A673 (cell line): ENCODE measurements at regions not wholly inside any gene's neighbourhood (a gene's known extent, or its start where the extent isn't known, plus 50 kb on each side); places are given as distances from the start of the nearest gene placed in this dataset.

ENCODE experiments used
- EZH2 ChIP-seq: fragments of 200-600 bp; sonication (generic); IDR thresholded peaks from 2 replicates; pipeline ENCODE4 v1.6.1; 2017; ENCODE audit warnings: borderline replicate concordance, low read depth, mild to moderate bottlenecking, mixed read lengths, antibody characterized with exemption, low read length; ENCODE audit not compliant: poor library complexity, severe bottlenecking
- TF ChIP-seq, protein P1 (sequence below): fragments of 300-800, 200-600 bp; sonication (generic); conservative IDR thresholded peaks from 2 replicates; pipeline ENCODE4 v1.5.1; 2017; ENCODE audit warnings: low read depth, mild to moderate bottlenecking, antibody characterized with exemption, low read length, moderate library complexity, mixed read lengths

DNA sequence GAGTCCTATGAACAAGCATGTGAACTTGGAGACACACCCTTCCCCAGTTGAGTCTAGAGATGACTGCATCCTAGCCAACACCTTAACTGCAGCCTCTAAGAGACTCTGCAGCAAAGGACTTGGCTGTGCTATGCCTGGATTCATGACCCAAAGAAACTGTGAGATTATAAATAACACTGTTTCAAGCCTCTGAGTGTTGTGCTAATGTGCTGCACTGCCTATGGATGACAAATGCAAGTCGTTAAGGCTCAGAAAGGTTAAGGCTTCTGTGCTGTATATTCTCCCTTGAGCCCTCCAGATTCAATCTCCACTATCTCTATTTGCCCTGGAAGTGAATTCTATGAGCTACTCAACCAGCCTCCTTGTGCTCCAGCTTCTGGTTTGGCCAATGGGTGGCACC lies 116.5 kb upstream of the CBLN4 start:
- TF ChIP-seq, protein P1, sequence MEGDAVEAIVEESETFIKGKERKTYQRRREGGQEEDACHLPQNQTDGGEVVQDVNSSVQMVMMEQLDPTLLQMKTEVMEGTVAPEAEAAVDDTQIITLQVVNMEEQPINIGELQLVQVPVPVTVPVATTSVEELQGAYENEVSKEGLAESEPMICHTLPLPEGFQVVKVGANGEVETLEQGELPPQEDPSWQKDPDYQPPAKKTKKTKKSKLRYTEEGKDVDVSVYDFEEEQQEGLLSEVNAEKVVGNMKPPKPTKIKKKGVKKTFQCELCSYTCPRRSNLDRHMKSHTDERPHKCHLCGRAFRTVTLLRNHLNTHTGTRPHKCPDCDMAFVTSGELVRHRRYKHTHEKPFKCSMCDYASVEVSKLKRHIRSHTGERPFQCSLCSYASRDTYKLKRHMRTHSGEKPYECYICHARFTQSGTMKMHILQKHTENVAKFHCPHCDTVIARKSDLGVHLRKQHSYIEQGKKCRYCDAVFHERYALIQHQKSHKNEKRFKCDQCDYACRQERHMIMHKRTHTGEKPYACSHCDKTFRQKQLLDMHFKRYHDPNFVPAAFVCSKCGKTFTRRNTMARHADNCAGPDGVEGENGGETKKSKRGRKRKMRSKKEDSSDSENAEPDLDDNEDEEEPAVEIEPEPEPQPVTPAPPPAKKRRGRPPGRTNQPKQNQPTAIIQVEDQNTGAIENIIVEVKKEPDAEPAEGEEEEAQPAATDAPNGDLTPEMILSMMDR = no peak
- no peak for TF ChIP-seq EZH2
